ENCODE measurements at regions not wholly inside any gene's neighbourhood (a gene's known extent, or its start where the extent isn't known, plus 50 kb on each side); places are given as distances from the start of the nearest gene placed in this dataset.
"Not testable (repeated sequence)": the region's sequence is repeated elsewhere in the genome, so short reads cannot be mapped to it uniquely, and the experiment has no call there.

GRCh38 chr13:68527167-68527566, 1297.0 kb upstream of the PCDH9 start:
- not testable (repeated sequence) for H3K27ac ChIP-seq (ENCODE audit: low read depth, low read length, severe bottlenecking); H3K9me3 ChIP-seq (ENCODE audit: control insufficient read depth, low read length); H3K4me1 ChIP-seq (ENCODE audit: control insufficient read depth, insufficient read depth, low read length, poor library complexity, severe bottlenecking); H3K36me3 ChIP-seq (ENCODE audit: control insufficient read depth, insufficient read depth, low read length); H3K4me3 ChIP-seq (ENCODE audit: extremely low read depth, insufficient read depth, low read length, poor library complexity, severe bottlenecking)
- no CpG with 5 or more reads among the region's 1 CpG for WGBS, 2 experiments (ENCODE audit: insufficient coverage in 2 of 2)

- no peak overlapping the region for H3K4me3 ChIP-seq (ENCODE audit: extremely low read depth, insufficient read depth, low read length, poor library complexity, severe bottlenecking)
- H3K27ac ChIP-seq (ENCODE audit: low read depth, low read length, severe bottlenecking), result no peak overlapping the region
- H3K9me3 ChIP-seq (ENCODE audit: control insufficient read depth, low read length), result no peaks in the 10 kb centered on the region
- WGBS, 2 experiments (ENCODE audit: insufficient coverage in 2 of 2), result 89 to 95% methylated on average over 11 to 23 of the region's 30 CpGs
- no peaks in the 10 kb centered on the region for H3K36me3 ChIP-seq (ENCODE audit: control insufficient read depth, insufficient read depth, low read length)
- H3K4me1 ChIP-seq (ENCODE audit: control insufficient read depth, insufficient read depth, low read length, poor library complexity, severe bottlenecking), result no peaks in the 10 kb centered on the region
These were observed 1293.8 kb upstream of the PCDH9 start for GRCh38 chr13:68523838-68524424.

GRCh38 chr13:68522184-68522583, 1292.0 kb upstream of the PCDH9 start:
- no peaks in the 10 kb centered on the region for H3K36me3 ChIP-seq (ENCODE audit: control insufficient read depth, insufficient read depth, low read length)
- H3K27ac ChIP-seq (ENCODE audit: low read depth, low read length, severe bottlenecking), result no peak overlapping the region
- WGBS, 2 experiments (ENCODE audit: insufficient coverage in 2 of 2), result no CpG with 5 or more reads among the region's 2 CpGs
- no peaks in the 10 kb centered on the region for H3K9me3 ChIP-seq (ENCODE audit: control insufficient read depth, low read length)
- no peaks in the 10 kb centered on the region for H3K4me1 ChIP-seq (ENCODE audit: control insufficient read depth, insufficient read depth, low read length, poor library complexity, severe bottlenecking)
- H3K4me3 ChIP-seq (ENCODE audit: extremely low read depth, insufficient read depth, low read length, poor library complexity, severe bottlenecking), result no peak overlapping the region

DNA sequence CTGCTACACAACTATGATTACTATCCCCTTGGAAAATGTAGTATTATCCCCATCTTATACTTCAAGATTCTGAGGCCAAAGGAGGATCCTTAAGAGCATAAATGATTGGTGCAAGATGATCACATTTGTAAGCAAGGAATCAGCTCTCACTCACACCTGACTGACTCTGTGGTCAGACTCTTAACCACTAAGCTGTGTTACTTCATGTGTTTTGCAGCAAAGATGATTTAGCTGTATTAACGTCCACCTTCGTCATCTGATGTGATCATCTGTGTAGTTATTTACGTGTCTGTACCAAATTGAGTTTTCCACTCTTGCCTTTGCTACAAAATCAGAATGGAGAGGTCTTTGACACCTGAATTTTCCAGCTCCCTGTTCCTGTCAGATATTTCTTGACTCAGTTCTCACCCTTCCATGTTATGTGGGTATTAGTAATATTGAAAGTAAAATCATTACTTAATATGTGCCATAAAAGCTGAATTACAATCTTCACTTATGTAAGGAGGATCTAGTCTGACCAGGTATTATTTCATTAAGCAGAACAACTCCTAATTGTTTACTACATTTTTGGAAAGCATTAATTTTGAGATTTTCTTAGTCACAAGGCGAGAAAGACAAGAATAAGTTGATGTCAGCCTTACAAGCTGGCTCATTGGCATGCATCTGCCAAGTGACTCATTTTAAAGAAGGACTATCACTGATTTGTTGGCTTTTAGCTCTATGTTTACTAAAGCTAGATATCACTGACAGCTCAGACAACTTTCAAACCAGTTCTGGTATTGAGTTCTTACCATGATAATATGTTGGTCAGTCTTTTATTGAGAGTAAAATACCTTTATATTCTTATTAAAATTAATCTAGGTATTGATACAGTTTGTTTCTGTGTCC, 1279.8 kb upstream of the PCDH9 start:
- WGBS, 2 experiments (ENCODE audit: insufficient coverage in 2 of 2), result 90 to 95% methylated on average over 3 of the region's 4 CpGs
- no peaks in the 10 kb centered on the region for H3K4me1 ChIP-seq (ENCODE audit: control insufficient read depth, insufficient read depth, low read length, poor library complexity, severe bottlenecking)
- H3K9me3 ChIP-seq (ENCODE audit: control insufficient read depth, low read length), result no peaks in the 10 kb centered on the region
- H3K4me3 ChIP-seq (ENCODE audit: extremely low read depth, insufficient read depth, low read length, poor library complexity, severe bottlenecking), result no peak overlapping the region
- H3K36me3 ChIP-seq (ENCODE audit: control insufficient read depth, insufficient read depth, low read length), result no peaks in the 10 kb centered on the region
- no peak overlapping the region for H3K27ac ChIP-seq (ENCODE audit: low read depth, low read length, severe bottlenecking)

DNA sequence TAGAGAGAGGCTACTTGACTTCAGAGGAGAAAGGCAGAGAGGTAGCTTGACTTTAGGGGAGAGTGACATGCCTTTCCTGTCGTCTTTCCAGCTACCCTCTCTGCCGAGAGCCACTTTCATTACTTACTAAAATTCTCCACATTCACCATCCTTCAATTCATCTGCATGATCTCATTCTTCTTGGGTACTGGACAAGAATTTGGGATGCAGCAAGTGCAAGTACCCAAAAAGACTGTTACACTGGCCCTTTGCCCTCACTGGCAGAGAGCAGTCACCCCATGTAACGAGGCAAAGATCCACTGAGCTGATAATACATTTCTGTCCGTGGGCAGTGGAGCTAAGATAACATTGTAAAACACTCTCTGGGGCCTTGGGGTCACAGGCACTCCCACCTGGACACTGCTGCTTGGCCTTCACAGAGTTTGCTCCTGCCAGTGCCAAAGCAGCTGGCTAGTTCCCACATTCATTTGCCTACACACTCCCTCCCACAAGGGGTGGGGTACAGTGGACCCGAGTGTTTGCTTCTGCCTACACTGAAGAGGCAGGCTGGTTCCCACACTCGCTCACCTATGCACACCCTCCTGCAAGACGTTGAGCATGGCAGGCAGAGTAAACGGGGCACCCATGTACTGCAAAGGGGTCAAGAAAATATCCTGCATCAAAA, 1276.9 kb upstream of the PCDH9 start:
- no peak overlapping the region for H3K27ac ChIP-seq (ENCODE audit: low read depth, low read length, severe bottlenecking)
- no peak overlapping the region for H3K4me3 ChIP-seq (ENCODE audit: extremely low read depth, insufficient read depth, low read length, poor library complexity, severe bottlenecking)
- H3K9me3 ChIP-seq (ENCODE audit: control insufficient read depth, low read length), result no peaks in the 10 kb centered on the region
- 89 to 93% methylated on average over 6 of the region's 8 CpGs for WGBS, 2 experiments (ENCODE audit: insufficient coverage in 2 of 2)
- H3K36me3 ChIP-seq (ENCODE audit: control insufficient read depth, insufficient read depth, low read length), result no peaks in the 10 kb centered on the region
- H3K4me1 ChIP-seq (ENCODE audit: control insufficient read depth, insufficient read depth, low read length, poor library complexity, severe bottlenecking), result no peaks in the 10 kb centered on the region

DNA sequence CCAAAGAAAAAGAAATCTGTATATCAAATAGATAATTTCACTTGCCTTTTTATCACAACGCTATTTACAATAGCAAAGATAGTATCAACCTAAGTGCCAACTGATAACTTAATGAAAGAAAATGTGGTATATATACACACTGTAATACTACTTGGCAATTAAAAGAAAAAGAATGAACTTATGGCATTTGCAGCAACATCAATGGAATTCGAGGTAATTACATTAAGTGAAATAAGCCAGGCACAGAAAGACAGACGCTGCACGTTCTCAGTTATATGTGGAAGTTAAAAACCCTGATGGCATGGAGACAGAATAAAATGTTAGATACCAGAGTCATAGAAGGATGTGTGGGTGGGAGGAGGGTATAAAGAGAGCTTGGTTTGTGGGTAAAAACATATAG, 1260.5 kb upstream of the PCDH9 start:
- Histone ChIP-seq H3K9me3 (ENCODE audit: control insufficient read depth, low read length) (no peaks in the 10 kb centered on the region), H3K36me3 (ENCODE audit: control insufficient read depth, insufficient read depth, low read length) (no peaks in the 10 kb centered on the region), H3K27ac (ENCODE audit: low read depth, low read length, severe bottlenecking) (no peak overlapping the region), H3K4me1 (ENCODE audit: control insufficient read depth, insufficient read depth, low read length, poor library complexity, severe bottlenecking) (no peaks in the 10 kb centered on the region), H3K4me3 (ENCODE audit: extremely low read depth, insufficient read depth, low read length, poor library complexity, severe bottlenecking) (no peak overlapping the region)
- WGBS, 2 experiments (ENCODE audit: insufficient coverage in 2 of 2), result 81 to 89% methylated on average over 3 of the region's 4 CpGs

DNA sequence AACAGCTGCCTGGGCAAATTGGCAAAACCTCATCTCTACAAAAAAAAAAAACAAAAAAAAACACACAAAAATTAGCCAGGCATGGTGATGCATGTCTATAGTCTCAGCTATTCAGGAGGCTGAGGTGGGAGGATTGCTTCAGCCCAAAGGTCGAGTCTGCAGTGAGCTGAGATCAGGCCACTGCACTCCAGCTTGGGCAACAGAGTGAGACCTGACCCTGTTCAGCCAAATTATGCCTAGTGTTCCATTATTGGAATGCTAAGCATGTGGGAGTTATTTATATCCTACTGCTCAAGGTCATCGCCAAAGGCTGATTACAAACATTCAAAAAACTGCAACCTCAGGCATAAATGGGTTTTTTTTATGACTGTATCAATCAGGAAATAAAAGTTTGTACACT, 1251.0 kb upstream of the PCDH9 start:
- Histone ChIP-seq H3K4me1 (ENCODE audit: control insufficient read depth, insufficient read depth, low read length, poor library complexity, severe bottlenecking) (peaks cover 3% of the 10 kb centered on the region), H3K27ac (ENCODE audit: low read depth, low read length, severe bottlenecking) (no peak overlapping the region), H3K36me3 (ENCODE audit: control insufficient read depth, insufficient read depth, low read length) (no peaks in the 10 kb centered on the region), H3K4me3 (ENCODE audit: extremely low read depth, insufficient read depth, low read length, poor library complexity, severe bottlenecking) (no peak overlapping the region), H3K9me3 (ENCODE audit: control insufficient read depth, low read length) (no peaks in the 10 kb centered on the region)
- WGBS, 2 experiments (ENCODE audit: insufficient coverage in 2 of 2), result 78 to 86% methylated on average over 1 of the region's 2 CpGs

DNA sequence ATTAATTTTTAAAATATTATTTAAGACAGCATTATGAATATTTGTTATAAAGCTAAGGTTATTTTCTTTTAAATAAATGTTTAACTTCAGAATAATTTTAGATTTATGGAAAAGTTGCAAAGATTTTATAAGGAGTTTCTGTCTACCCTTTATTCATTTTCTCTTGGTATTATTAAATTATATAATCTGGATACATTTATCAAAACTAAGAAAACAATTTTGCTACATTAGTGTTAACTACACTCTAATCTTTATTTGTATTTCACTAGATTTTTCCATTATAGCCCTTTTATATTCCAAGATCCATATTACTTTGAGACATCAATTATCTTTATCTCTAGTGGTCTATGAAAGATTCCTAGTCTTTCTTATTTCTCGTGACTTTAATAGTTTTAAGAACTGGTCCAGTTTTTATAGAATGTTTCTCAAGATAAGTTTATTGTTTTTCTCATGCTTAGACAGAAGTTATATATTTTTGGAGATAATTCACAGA, 1243.7 kb upstream of the PCDH9 start:
- WGBS, 2 experiments (ENCODE audit: insufficient coverage in 2 of 2), result no CpG with 5 or more reads among the region's 1 CpG
- Histone ChIP-seq H3K36me3 (ENCODE audit: control insufficient read depth, insufficient read depth, low read length) (no peaks in the 10 kb centered on the region), H3K4me3 (ENCODE audit: extremely low read depth, insufficient read depth, low read length, poor library complexity, severe bottlenecking) (no peak overlapping the region), H3K9me3 (ENCODE audit: control insufficient read depth, low read length) (no peaks in the 10 kb centered on the region), H3K4me1 (ENCODE audit: control insufficient read depth, insufficient read depth, low read length, poor library complexity, severe bottlenecking) (no peaks in the 10 kb centered on the region), H3K27ac (ENCODE audit: low read depth, low read length, severe bottlenecking) (no peak overlapping the region)

GRCh38 chr13:68467160-68467559, 1237.0 kb upstream of the PCDH9 start:
- no peak overlapping the region for H3K4me3 ChIP-seq (ENCODE audit: extremely low read depth, insufficient read depth, low read length, poor library complexity, severe bottlenecking)
- WGBS, 2 experiments (ENCODE audit: insufficient coverage in 2 of 2), result 60 to 94% methylated on average over 1 to 2 of the region's 4 CpGs
- H3K9me3 ChIP-seq (ENCODE audit: control insufficient read depth, low read length), result no peaks in the 10 kb centered on the region
- no peak overlapping the region for H3K27ac ChIP-seq (ENCODE audit: low read depth, low read length, severe bottlenecking)
- no peaks in the 10 kb centered on the region for H3K4me1 ChIP-seq (ENCODE audit: control insufficient read depth, insufficient read depth, low read length, poor library complexity, severe bottlenecking)
- no peaks in the 10 kb centered on the region for H3K36me3 ChIP-seq (ENCODE audit: control insufficient read depth, insufficient read depth, low read length)

DNA sequence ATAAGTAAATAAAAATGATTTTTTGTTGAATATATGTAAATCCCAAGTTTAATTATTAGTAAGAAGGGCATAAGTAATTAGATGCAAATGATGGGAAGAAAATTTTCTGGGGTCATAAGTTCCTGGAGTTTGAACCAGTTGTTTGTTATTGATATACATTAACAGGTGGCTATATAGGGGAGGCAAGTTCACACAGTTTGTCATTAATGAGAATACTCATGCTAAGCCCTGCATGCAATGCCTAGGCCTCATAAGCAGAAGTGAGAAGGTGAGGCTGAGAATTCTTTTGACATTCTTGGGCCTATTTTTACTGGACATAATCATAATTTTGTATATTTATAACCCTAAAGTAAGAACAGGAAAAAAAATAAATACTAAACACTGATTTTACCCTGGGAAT, 1210.7 kb upstream of the PCDH9 start:
- H3K4me1 ChIP-seq (ENCODE audit: control insufficient read depth, insufficient read depth, low read length, poor library complexity, severe bottlenecking), result no peaks in the 10 kb centered on the region
- H3K27ac ChIP-seq (ENCODE audit: low read depth, low read length, severe bottlenecking), result no peak overlapping the region
- no peak overlapping the region for H3K4me3 ChIP-seq (ENCODE audit: extremely low read depth, insufficient read depth, low read length, poor library complexity, severe bottlenecking)
- no peaks in the 10 kb centered on the region for H3K9me3 ChIP-seq (ENCODE audit: control insufficient read depth, low read length)
- H3K36me3 ChIP-seq (ENCODE audit: control insufficient read depth, insufficient read depth, low read length), result no peaks in the 10 kb centered on the region

DNA sequence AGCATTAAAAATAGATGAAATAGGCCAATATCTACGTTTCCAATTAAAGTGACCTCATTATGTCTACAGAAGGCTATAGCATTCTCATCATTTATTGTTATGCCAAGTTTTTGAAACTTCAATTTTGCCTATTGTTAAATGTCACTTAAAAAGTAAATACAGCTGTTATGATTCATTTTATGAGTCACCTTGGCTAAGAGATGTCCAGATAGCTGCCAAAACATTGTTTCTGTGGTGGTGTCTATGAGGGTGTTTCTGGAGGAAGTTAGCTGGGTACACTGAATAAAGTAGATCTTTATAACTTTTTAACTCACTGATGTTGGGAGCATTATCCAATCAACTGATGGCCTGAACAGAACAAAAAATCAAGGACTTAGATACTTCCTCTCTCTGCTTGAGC, 1209.7 kb upstream of the PCDH9 start:
- Histone ChIP-seq H3K9me3 (ENCODE audit: control insufficient read depth, low read length) (no peaks in the 10 kb centered on the region), H3K27ac (ENCODE audit: low read depth, low read length, severe bottlenecking) (no peak overlapping the region), H3K4me3 (ENCODE audit: extremely low read depth, insufficient read depth, low read length, poor library complexity, severe bottlenecking) (no peak overlapping the region), H3K4me1 (ENCODE audit: control insufficient read depth, insufficient read depth, low read length, poor library complexity, severe bottlenecking) (no peaks in the 10 kb centered on the region), H3K36me3 (ENCODE audit: control insufficient read depth, insufficient read depth, low read length) (no peaks in the 10 kb centered on the region)
- no CpG with 5 or more reads among the region's 1 CpG for WGBS, 2 experiments (ENCODE audit: insufficient coverage in 2 of 2)

All from mesodermal cell (in vitro differentiated cells).